ENCODE measurements at regions not wholly inside any gene's neighbourhood (a gene's known extent, or its start where the extent isn't known, plus 50 kb on each side); places are given as distances from the start of the nearest gene placed in this dataset.
"Not testable (repeated sequence)": the region's sequence is repeated elsewhere in the genome, so short reads cannot be mapped to it uniquely, and the experiment has no call there.

DNA sequence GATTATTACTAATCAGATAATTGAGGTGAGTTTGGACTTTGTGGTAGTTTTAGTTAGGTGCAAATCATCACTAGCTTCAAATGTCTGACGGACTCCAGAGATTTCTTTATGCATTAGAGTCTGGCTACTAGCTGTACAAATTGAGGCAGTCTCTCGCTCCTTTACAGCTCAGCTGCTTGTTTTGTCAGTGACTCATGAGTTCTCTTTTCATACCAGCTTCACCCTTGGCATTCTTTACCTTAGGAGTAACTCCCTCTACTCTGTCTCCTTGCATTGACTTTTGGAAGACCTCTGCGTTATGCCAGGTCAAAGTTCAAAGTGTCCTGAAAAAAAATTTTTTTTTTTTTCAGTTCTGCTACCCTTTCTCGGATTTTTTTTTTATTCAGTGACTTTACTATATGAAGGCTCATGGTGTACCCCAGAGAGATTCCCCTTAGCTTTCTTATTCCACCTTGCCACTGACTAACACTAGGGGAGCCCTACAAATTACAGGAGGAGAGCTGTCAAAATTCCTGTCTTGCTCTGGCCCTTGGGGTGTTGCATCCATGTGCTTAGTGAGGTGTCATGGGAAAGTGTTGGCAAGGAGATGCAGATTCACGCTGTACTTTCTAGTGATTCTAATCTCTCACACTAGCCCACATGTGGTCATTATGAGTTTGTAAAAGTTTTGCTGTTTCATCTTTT is 576.6 kb downstream of the ADGRL2 start:
- TF ChIP-seq POLR2A (IDR thresholded peaks at IDR 0.05; ENCODE audit: low read depth, low read length) = no peak
- peak; percentile 23 for DNase-seq (ENCODE audit: insufficient read length, low spot score)
- peak; percentile 98 for FAIRE-seq

DNA sequence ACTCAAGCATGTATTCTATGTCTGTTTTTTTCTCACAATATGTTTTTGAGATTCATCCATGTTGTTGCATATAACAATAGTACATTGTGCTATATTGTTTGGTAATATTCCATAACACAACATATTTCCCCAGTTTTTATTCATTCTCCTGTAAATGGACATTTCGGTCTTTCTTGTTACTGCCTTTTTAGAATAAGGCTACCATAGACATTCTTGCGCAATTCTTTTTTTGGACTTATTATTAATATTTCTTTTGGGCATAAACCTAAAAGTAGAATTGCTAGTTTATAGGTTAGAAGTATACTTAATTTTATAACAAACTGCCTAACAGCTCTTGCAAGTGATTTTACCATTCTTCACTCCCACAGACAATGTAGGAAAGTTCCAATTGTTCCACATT is 573.0 kb downstream of the ADGRL2 start:
- FAIRE-seq (no peak), DNase-seq (ENCODE audit: insufficient read length, low spot score) (no peak)
- no peak for TF ChIP-seq POLR2A (IDR thresholded peaks at IDR 0.05; ENCODE audit: low read depth, low read length)

DNA sequence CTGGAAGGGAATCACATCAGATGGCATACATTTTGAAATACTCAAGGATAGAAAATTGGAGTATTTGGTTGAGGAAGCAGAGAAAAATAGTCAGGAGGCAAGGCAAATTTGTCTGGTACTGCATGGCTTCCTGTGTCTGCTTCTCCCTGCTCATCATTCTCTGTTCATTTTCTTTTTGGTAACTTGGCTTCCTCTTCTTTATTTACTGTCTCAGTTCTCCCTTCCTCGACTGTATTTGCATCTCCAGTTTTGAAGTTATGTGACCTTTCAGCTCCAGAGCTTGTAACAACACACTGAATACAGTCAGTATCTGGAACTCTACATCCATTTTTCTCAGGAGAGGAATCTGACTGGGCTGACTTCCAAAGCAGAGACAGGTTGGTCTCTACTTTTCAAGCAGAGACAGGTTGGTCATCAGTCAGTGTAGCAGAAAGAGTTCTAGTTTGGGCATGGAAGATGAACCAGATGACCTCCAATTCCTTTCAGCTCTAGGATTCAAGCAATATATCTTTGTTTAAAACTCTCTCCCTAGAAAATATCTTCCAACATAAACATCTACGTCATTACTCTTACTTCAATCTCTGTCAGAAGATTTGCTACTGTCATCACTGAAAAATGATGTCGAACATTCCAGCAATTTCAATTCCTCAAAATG is 571.2 kb downstream of the ADGRL2 start:
- no peak for DNase-seq (ENCODE audit: insufficient read length, low spot score)
- FAIRE-seq = no peak
- TF ChIP-seq POLR2A (IDR thresholded peaks at IDR 0.05; ENCODE audit: low read depth, low read length) = no peak

- no peak for TF ChIP-seq POLR2A (IDR thresholded peaks at IDR 0.05; ENCODE audit: low read depth, low read length)
- DNase-seq (ENCODE audit: insufficient read length, low spot score) = no peak
- FAIRE-seq = no peak
Observed at GRCh38 chr1:82367456-82367855, 566.7 kb downstream of the ADGRL2 start.

GRCh38 chr1:82366689-82367088 is 566.0 kb downstream of the ADGRL2 start:
- FAIRE-seq (no peak), DNase-seq (ENCODE audit: insufficient read length, low spot score) (no peak)
- no peak for TF ChIP-seq POLR2A (IDR thresholded peaks at IDR 0.05; ENCODE audit: low read depth, low read length)

- peak; percentile 5 for DNase-seq (ENCODE audit: insufficient read length, low spot score)
- not testable (repeated sequence) for FAIRE-seq
Observed at GRCh38 chr1:82359541-82359940, 558.8 kb downstream of the ADGRL2 start.

DNA sequence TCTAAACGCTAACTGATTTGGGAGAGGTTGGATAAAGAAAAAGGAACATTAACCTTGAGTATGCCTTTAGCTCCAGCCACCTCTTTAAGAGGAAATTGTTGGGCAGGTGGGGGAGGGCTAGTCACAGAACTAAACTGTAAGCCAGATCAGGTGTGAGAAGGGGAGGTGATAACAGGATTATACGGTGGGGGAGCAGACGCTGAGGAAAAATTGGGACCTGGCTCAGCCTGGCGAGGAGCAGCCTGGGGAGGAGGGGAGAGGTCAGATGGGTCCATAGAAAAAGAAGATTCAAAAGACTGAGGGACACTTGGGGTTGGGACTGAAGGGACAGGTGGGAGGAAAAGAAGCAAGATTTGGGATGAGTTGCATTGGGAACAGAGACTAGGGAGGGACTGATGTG is 558.0 kb downstream of the ADGRL2 start:
- FAIRE-seq; DNase-seq (ENCODE audit: insufficient read length, low spot score): not testable (repeated sequence)

- not testable (repeated sequence) for FAIRE-seq; DNase-seq (ENCODE audit: insufficient read length, low spot score)
Observed at GRCh38 chr1:82354546-82354945, 553.8 kb downstream of the ADGRL2 start.

GRCh38 chr1:82348487-82348886 is 547.8 kb downstream of the ADGRL2 start:
- no peak for TF ChIP-seq POLR2A (IDR thresholded peaks at IDR 0.05; ENCODE audit: low read depth, low read length)
- FAIRE-seq (no peak), DNase-seq (ENCODE audit: insufficient read length, low spot score) (no peak)

DNA sequence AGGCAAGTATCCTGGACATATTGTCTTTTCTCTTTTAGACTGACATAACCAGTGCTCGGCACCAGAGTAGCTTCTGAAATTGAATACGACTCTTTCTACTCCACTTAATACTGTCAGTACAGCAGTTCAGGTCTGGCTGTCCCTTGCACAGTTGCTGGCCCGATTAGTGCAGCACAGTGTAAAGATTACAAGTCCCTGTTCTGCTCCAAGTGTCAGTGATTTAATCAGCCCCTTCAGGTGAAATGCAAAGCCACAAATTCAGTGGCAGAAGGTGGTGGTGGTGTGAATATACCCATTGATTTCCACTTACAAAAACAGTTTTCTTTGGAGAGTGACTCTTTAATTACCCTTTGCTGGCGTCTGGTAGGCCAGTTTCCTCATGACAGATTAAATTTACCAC is 545.4 kb downstream of the ADGRL2 start:
- FAIRE-seq (no peak), DNase-seq (ENCODE audit: insufficient read length, low spot score) (no peak)
- no peak for TF ChIP-seq POLR2A (IDR thresholded peaks at IDR 0.05; ENCODE audit: low read depth, low read length)

DNA sequence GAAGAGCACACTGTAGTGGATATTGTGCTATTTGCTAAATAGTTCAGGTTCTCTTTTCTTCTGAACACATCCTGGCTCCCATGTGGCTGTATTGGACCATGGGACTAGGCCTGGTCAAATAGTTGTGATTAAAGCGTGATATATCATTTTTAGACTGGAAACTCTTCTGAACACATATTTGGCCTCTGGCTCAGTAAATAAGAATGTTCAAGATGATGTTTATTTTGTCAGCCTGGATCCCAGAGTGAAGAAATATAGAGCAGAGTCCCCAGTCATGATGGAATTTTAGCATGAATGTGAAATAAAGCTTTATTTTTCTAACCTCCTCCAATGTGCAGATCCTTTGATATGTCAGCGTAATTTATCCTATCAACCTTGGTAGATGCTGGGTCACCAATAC is 542.6 kb downstream of the ADGRL2 start:
- TF ChIP-seq POLR2A (IDR thresholded peaks at IDR 0.05; ENCODE audit: low read depth, low read length) = no peak
- FAIRE-seq = no peak
- DNase-seq (ENCODE audit: insufficient read length, low spot score) = no peak

- DNase-seq (ENCODE audit: insufficient read length, low spot score) = no peak
- TF ChIP-seq POLR2A (IDR thresholded peaks at IDR 0.05; ENCODE audit: low read depth, low read length) = no peak
- no peak for FAIRE-seq
Observed at GRCh38 chr1:82337635-82338034, 536.9 kb downstream of the ADGRL2 start.

DNA sequence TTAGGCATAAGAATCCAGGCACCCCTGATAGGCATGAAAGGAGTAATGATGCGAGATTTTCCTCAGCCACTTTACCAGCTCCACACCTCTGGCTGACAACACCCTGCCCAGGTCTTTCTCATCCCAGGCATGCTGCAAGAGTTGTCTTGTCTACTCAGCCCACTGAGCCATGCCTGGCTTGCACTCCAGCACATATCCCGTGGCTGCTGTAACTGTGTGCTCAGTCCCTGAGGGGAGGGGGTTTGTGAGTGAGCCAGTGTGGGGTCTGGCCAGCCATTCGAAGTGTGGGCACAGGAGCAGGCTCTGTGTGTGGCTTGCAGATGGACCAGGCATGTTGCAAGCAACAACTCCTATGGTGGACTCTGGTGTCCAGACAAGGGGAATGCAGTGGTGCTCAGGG is 529.6 kb downstream of the ADGRL2 start:
- no peak for FAIRE-seq
- TF ChIP-seq POLR2A (IDR thresholded peaks at IDR 0.05; ENCODE audit: low read depth, low read length) = no peak
- no peak for DNase-seq (ENCODE audit: insufficient read length, low spot score)

GRCh38 chr1:82329226-82329625 is 528.5 kb downstream of the ADGRL2 start:
- FAIRE-seq = no peak
- no peak for DNase-seq (ENCODE audit: insufficient read length, low spot score)
- TF ChIP-seq POLR2A (IDR thresholded peaks at IDR 0.05; ENCODE audit: low read depth, low read length) = no peak

- FAIRE-seq (no peak), DNase-seq (ENCODE audit: insufficient read length, low spot score) (no peak)
- no peak for TF ChIP-seq POLR2A (IDR thresholded peaks at IDR 0.05; ENCODE audit: low read depth, low read length)
Observed at GRCh38 chr1:82323144-82323841, 522.6 kb downstream of the ADGRL2 start.

All from H54 (cell line).